Mesenchymal stem cell (in vitro differentiated cells and primary cell): ENCODE measurements at regions not wholly inside any gene's neighbourhood (a gene's known extent, or its start where the extent isn't known, plus 50 kb on each side); places are given as distances from the start of the nearest gene placed in this dataset. TPM values are rescaled to one million over a fixed set of nuclear protein-coding genes. Genes with fewer than 3 reads are reported as not detected.

ENCODE experiments used
- DNase-seq: peaks from one replicate; pipeline ENCODE4 v3.0.0-alpha.2; 2013
- H2AFZ ChIP-seq: one replicate; pipeline ENCODE4 v1.6.1; 2013; ENCODE audit warnings: low read depth, mild to moderate bottlenecking, control low read depth, inconsistent platforms, low read length, moderate library complexity
- H2AK5ac ChIP-seq: 2 replicates; pipeline ENCODE4 v1.6.1; 2013; ENCODE audit warnings: low read length, moderate library complexity, mild to moderate bottlenecking, inconsistent platforms; ENCODE audit not compliant: severe bottlenecking
- H2BK120ac ChIP-seq: one replicate; pipeline ENCODE4 v1.6.1; 2013; ENCODE audit warnings: low read depth, mild to moderate bottlenecking, inconsistent platforms, low read length, moderate library complexity
- H2BK12ac ChIP-seq, 2 experiments: one replicate each; pipeline ENCODE4 v1.6.1; 2013; ENCODE audit warnings: inconsistent platforms in 2 of 2, low read length in 2 of 2, mild to moderate bottlenecking in 2 of 2, moderate library complexity in 2 of 2, control low read depth in 1 of 2
- H2BK15ac ChIP-seq: one replicate; pipeline ENCODE4 v1.6.1; 2013; ENCODE audit warnings: mild to moderate bottlenecking, low read depth, inconsistent platforms; ENCODE audit not compliant: poor library complexity, severe bottlenecking
- H2BK5ac ChIP-seq: 2 replicates; pipeline ENCODE4 v1.6.1; 2013; ENCODE audit warnings: low read depth, mild to moderate bottlenecking, low read length, control low read depth, inconsistent platforms; ENCODE audit not compliant: poor library complexity, severe bottlenecking
- H3K14ac ChIP-seq, 2 experiments: one replicate each; pipeline ENCODE4 v1.6.1; 2013; ENCODE audit warnings: inconsistent platforms in 2 of 2, low read length in 2 of 2, control low read depth in 1 of 2, mild to moderate bottlenecking in 1 of 2, moderate library complexity in 1 of 2
- H3K18ac ChIP-seq, 2 experiments: one replicate each; pipeline ENCODE4 v1.6.1; 2013; ENCODE audit warnings: inconsistent platforms in 2 of 2, low read length in 2 of 2, control low read depth in 1 of 2, low read depth in 1 of 2, mild to moderate bottlenecking in 1 of 2
- H3K23ac ChIP-seq, 2 experiments: one replicate each; pipeline ENCODE4 v1.6.1; 2013; ENCODE audit warnings: inconsistent platforms in 2 of 2, low read length in 2 of 2, mild to moderate bottlenecking in 2 of 2, moderate library complexity in 2 of 2, control low read depth in 1 of 2
- H3K27ac ChIP-seq: 2 replicates; pipeline ENCODE4 v1.5.1; 2013; ENCODE audit warnings: mild to moderate bottlenecking, moderate library complexity, low read length, control low read depth, inconsistent platforms; ENCODE audit not compliant: poor library complexity, severe bottlenecking
- H3K27me3 ChIP-seq, 2 experiments: 2 replicates each; pipeline versions ENCODE4 v1.6.1 to v1.7.0; 2013; ENCODE audit warnings: low read length in 2 of 2, mild to moderate bottlenecking in 2 of 2, moderate library complexity in 2 of 2, control low read depth in 1 of 2, inconsistent platforms in 1 of 2; ENCODE audit not compliant: control insufficient read depth in 1 of 2, insufficient read depth in 1 of 2
- H3K36me3 ChIP-seq, 2 experiments: 2 replicates each; pipeline versions ENCODE4 v1.6.1 to v1.7.0; 2013; ENCODE audit warnings: low read length in 2 of 2, control low read depth in 1 of 2, inconsistent platforms in 1 of 2, low read depth in 1 of 2, mild to moderate bottlenecking in 1 of 2; ENCODE audit not compliant: insufficient read depth in 2 of 2, control insufficient read depth in 1 of 2
- H3K4ac ChIP-seq, 2 experiments: one replicate each; pipeline ENCODE4 v1.6.1; 2013; ENCODE audit warnings: inconsistent platforms in 2 of 2, low read length in 2 of 2, mild to moderate bottlenecking in 2 of 2, moderate library complexity in 2 of 2, control low read depth in 1 of 2, low read depth in 1 of 2
- H3K4me1 ChIP-seq: 2 replicates; pipeline ENCODE4 v1.6.1; 2013; ENCODE audit warnings: low read depth, low read length, control low read depth; ENCODE audit not compliant: control insufficient read depth, insufficient read depth
- H3K4me2 ChIP-seq: 2 replicates; pipeline ENCODE4 v1.6.1; 2013; ENCODE audit warnings: low read length, mild to moderate bottlenecking, inconsistent platforms; ENCODE audit not compliant: poor library complexity, severe bottlenecking
- H3K4me3 ChIP-seq, 2 experiments: 2 replicates each; pipeline versions ENCODE4 v1.5.1 to v1.7.0; 2013; ENCODE audit warnings: low read length in 2 of 2, mild to moderate bottlenecking in 2 of 2, control low read depth in 1 of 2, low read depth in 1 of 2; ENCODE audit not compliant: insufficient read depth in 1 of 2
- H3K79me1 ChIP-seq: replicated peaks from 2 replicates; pipeline ENCODE4 v1.6.1; 2013; ENCODE audit warnings: mild to moderate bottlenecking, control low read depth, low read length, inconsistent platforms; ENCODE audit not compliant: poor library complexity, severe bottlenecking
- H3K9ac ChIP-seq: 2 replicates; pipeline ENCODE4 v1.7.0; 2013; ENCODE audit warnings: mild to moderate bottlenecking, low read length, moderate library complexity
- H3K9me3 ChIP-seq: 2 replicates; pipeline ENCODE4 v1.7.0; 2013; ENCODE audit warnings: mild to moderate bottlenecking, low read length; ENCODE audit not compliant: control insufficient read depth
- H4K8ac ChIP-seq: one replicate; pipeline ENCODE4 v1.6.1; 2013; ENCODE audit warnings: inconsistent platforms, mild to moderate bottlenecking, low read length, moderate library complexity
- H4K91ac ChIP-seq: one replicate; pipeline ENCODE4 v1.6.1; 2013; ENCODE audit warnings: mild to moderate bottlenecking, low read length, inconsistent platforms
- WGBS: methylation state at CpG from one replicate; pipeline ENCODE4 v1.1.7; 2013; ENCODE audit warnings: mixed read lengths; 5-methylcytosine and 5-hydroxymethylcytosine counted together
- small RNA-seq: library from polyadenylated mRNA; stranded (forward); fragments of <200 nt; extraction: miRNeasy Mini kit (QIAGEN cat#:217004); gene quantifications from one replicate; pipeline ENCODE3, GENCODE V24; 2013; ENCODE audit warnings: low read depth

DNA sequence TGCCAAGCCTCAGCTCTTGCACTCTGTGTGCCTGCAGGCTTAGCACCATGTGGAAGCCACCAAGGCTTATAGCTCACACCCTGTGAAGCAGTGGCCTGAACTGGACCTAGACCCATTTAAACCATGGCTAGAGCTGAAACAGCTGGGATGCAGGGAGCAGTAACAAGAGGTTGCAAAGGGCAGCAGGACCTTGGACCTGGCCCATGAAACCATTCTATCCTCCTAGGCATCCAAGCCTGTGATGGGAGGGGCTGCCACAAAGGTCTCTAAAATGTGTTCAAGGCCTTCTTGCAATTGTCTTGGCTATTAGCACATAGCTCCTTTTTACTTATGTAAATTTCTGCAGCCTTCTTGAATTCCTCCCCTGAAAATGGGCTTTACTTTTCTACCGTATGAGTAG is 57.9 kb upstream of the NPAP1 start:
- Histone ChIP-seq H3K9ac (no peak overlapping the region), H3K4me1 (no peaks in the 10 kb centered on the region), H3K4me2 (no peak overlapping the region), H3K18ac (no peak overlapping the region), H2BK15ac (no peak overlapping the region), H3K4ac (no peak overlapping the region), H2BK5ac (no peak overlapping the region), H3K9me3 (peaks cover 31% of the 10 kb centered on the region), H3K36me3 (no peaks in the 10 kb centered on the region), H3K14ac (no peak overlapping the region), H3K4me3 (no peak overlapping the region), H3K79me1 (no peaks in the 10 kb centered on the region), H2AK5ac (no peak overlapping the region), H2BK120ac (no peak overlapping the region), H3K27ac (no peak overlapping the region), H4K8ac (no peak overlapping the region), H3K23ac (no peak overlapping the region), H2AFZ (no peak overlapping the region), H4K91ac (no peak overlapping the region), H2BK12ac (no peak overlapping the region), H3K27me3 (no peaks in the 10 kb centered on the region)
- WGBS, result 100% methylated on average over 1 of the region's 1 CpG
- no peak for DNase-seq

DNA sequence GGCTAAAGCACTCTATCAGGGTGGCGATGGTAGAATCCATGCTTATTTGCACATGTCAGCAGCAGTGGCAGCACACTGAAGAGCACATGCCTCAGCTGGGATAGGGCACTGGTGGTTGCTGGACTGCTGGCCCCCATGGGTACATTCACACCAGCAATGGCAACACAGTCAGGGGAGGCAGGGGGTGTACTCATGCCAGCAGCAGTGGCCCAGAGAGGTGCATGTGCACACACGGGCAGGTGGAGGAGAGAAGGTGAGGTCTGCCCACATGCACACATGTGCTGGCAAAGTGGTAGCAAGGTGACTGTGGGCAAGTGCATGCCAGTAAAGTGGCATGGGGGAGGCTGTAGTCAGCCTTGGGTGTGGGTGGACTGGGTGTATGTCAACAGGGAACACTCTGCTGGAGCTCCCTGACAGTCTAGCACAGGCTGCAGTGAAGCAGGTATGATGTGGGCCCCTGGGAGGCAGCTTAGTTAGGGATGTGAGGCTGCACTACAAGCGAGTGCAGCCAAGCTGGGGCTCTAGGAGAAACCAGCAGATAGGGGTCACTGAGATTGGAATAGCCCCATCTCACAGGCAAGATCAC is 53.9 kb upstream of the NPAP1 start:
- Histone ChIP-seq H3K4ac (no peak overlapping the region), H2AFZ (no peak overlapping the region), H2BK120ac (no peak overlapping the region), H3K27ac (no peak overlapping the region), H3K36me3 (no peaks in the 10 kb centered on the region), H3K79me1 (no peaks in the 10 kb centered on the region), H3K4me3 (no peak overlapping the region), H3K27me3 (no peaks in the 10 kb centered on the region), H3K4me2 (no peak overlapping the region), H3K18ac (no peak overlapping the region), H2BK5ac (no peak overlapping the region), H4K91ac (no peak overlapping the region), H3K23ac (no peak overlapping the region), H3K14ac (no peak overlapping the region), H3K9me3 (peaks cover 33% of the 10 kb centered on the region), H3K4me1 (no peaks in the 10 kb centered on the region), H2BK15ac (no peak overlapping the region), H3K9ac (no peak overlapping the region), H2AK5ac (no peak overlapping the region), H4K8ac (no peak overlapping the region), H2BK12ac (no peak overlapping the region)
- no peak for DNase-seq
- 74% methylated on average over 3 of the region's 3 CpGs for WGBS

Small RNA genes lying in the stretch of these regions (small RNA-seq; reads per million reads assigned to genes)
- not detected for gene RNU6-741P
